ENCODE measurements at regions not wholly inside any gene's neighbourhood (a gene's known extent, or its start where the extent isn't known, plus 50 kb on each side); places are given as distances from the start of the nearest gene placed in this dataset.

DNA sequence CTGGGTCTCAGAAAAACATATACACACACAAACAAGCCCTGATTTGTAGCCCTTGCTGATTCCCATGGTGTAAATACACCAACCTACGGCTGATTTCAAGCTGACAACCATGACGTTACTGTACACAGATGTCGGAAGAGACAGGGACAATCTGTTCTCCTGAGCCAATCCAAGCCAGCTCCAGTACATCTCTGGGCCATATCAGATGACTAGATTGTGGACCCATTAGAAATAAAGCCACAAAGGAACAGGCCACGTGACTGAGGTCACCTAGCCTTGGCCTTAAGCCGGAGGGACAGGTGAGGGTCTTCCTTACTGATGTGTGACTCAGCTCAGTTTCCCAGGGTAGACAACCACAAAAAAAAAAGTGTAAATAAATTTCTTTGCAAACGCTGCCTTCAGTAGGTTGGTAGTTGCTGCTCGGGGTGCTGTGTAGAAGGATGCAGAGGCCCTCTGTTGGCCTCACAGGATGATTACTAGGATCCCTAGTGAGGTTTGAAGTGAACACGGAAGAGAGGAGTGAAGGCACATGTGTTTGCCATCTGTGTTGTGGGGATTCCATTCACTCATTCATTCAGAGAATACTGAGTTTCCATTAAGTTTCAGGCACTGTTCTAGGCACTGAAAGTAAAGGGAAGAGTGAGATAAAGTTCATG is 99.0 kb upstream of the LARGE1 start:
- H3K9me3 ChIP-seq (replicated peaks; ENCODE audit: control insufficient read depth, insufficient read depth, low read length) = peaks cover 8% of the 10 kb centered on the region
- no peak overlapping the region for H3K4me3 ChIP-seq (replicated peaks in 1 of 3; ENCODE audit: insufficient read depth in 1 of 3, low read depth in 1 of 3, low read length in 3 of 3)
- FAIRE-seq = no peak
- no TSS peak for BruUV-seq (replicated peaks)
- dilution Hi-C loops (cut with MboI; ENCODE audit: extremely low pct_ligation_motif_present, low sequenced_read_pairs) = no loop called here
- no peak overlapping the region for H3K27ac ChIP-seq (ENCODE audit: insufficient read depth, low read depth, low read length)
- H4K20me1 ChIP-seq (replicated peaks; ENCODE audit: control insufficient read depth, extremely low read depth, insufficient read depth, low read length) = no peaks in the 10 kb centered on the region
- H3K9ac ChIP-seq (replicated peaks; ENCODE audit: extremely low read depth, insufficient read depth, low read length) = no peak overlapping the region
- no peak overlapping the region for H3K4me2 ChIP-seq (ENCODE audit: insufficient read depth, low read length)
- intact Hi-C loops (cut with micrococcal nuclease) = no loop called here
- H3K27me3 ChIP-seq (ENCODE audit: control insufficient read depth in 2 of 2, insufficient read depth in 2 of 2, low read length in 2 of 2) = no peaks in the 10 kb centered on the region
- ChIA-PET CTCF (no interaction called here), POLR2A (no interaction called here)
- no peaks in the 10 kb centered on the region for H3K36me3 ChIP-seq (ENCODE audit: control insufficient read depth in 2 of 2, extremely low read depth in 1 of 2, insufficient read depth in 2 of 2, low read length in 2 of 2)
- H3K79me2 ChIP-seq (ENCODE audit: control insufficient read depth, insufficient read depth, low read length) = no peaks in the 10 kb centered on the region
- H3K9me1 ChIP-seq (replicated peaks; ENCODE audit: control insufficient read depth, extremely low read depth, insufficient read depth, low read length) = no peaks in the 10 kb centered on the region
- no peaks in the 10 kb centered on the region for H3K4me1 ChIP-seq (ENCODE audit: control insufficient read depth, extremely low read depth, insufficient read depth, low read length)
- no peak for DNase-seq (ENCODE audit: low read depth, low spot score)
- no peak overlapping the region for H2AFZ ChIP-seq (ENCODE audit: low read depth, low read length)
- TF ChIP-seq POLR2AphosphoS5 (IDR thresholded peaks at IDR 0.05; ENCODE audit: insufficient read depth, low read depth, low read length) = no peak
- TF ChIP-seq, protein P1, sequence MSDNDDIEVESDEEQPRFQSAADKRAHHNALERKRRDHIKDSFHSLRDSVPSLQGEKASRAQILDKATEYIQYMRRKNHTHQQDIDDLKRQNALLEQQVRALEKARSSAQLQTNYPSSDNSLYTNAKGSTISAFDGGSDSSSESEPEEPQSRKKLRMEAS (IDR thresholded peaks at IDR 0.05; ENCODE audit: insufficient read depth, insufficient read length) = no peak
- no peak for TF ChIP-seq EZH2 (IDR thresholded peaks at IDR 0.05; ENCODE audit: borderline replicate concordance, low read depth, low read length, severe bottlenecking)
- TF ChIP-seq JUN (IDR thresholded peaks at IDR 0.05; ENCODE audit: borderline replicate concordance, insufficient read depth, insufficient read length, low read depth) = no peak
- TF ChIP-seq MYC (IDR thresholded peaks at IDR 0.05; ENCODE audit: low read depth, low read length) = no peak
- TF ChIP-seq, protein P2, sequence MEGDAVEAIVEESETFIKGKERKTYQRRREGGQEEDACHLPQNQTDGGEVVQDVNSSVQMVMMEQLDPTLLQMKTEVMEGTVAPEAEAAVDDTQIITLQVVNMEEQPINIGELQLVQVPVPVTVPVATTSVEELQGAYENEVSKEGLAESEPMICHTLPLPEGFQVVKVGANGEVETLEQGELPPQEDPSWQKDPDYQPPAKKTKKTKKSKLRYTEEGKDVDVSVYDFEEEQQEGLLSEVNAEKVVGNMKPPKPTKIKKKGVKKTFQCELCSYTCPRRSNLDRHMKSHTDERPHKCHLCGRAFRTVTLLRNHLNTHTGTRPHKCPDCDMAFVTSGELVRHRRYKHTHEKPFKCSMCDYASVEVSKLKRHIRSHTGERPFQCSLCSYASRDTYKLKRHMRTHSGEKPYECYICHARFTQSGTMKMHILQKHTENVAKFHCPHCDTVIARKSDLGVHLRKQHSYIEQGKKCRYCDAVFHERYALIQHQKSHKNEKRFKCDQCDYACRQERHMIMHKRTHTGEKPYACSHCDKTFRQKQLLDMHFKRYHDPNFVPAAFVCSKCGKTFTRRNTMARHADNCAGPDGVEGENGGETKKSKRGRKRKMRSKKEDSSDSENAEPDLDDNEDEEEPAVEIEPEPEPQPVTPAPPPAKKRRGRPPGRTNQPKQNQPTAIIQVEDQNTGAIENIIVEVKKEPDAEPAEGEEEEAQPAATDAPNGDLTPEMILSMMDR (IDR thresholded peaks at IDR 0.05; ENCODE audit: extremely low read depth in 1 of 2, insufficient read depth in 1 of 2, low read depth in 1 of 2, low read length in 2 of 2) = no peak
- no peak for TF ChIP-seq POLR2A (IDR thresholded peaks at IDR 0.05; ENCODE audit: low read depth, low read length)
- no peak for TF ChIP-seq GATA2 (IDR thresholded peaks at IDR 0.05; ENCODE audit: insufficient read depth, insufficient read length, low read depth, low read length)
- no peak for TF ChIP-seq FOS (IDR thresholded peaks at IDR 0.05; ENCODE audit: borderline replicate concordance, insufficient read depth, low read length)

Data from endothelial cell of umbilical vein (primary cell).